GM19467 (cell line): ENCODE measurements at regions not wholly inside any gene's neighbourhood (a gene's known extent, or its start where the extent isn't known, plus 50 kb on each side); places are given as distances from the start of the nearest gene placed in this dataset.
"Not testable (repeated sequence)": the region's sequence is repeated elsewhere in the genome, so short reads cannot be mapped to it uniquely, and the experiment has no call there.

Source experiments
- ATAC-seq: cut with Tn5 transposase; IDR thresholded peaks from one replicate; pipeline ENCODE4 v1.9.1; 2021; ENCODE audit warnings: mild to moderate bottlenecking, moderate library complexity; ENCODE audit not compliant: unreplicated experiment

GRCh38 chr1:60688221-60688620 lies 394.1 kb upstream of the NFIA start:
- ATAC-seq: not testable (repeated sequence)

- ATAC-seq: no peak
These were observed 401.1 kb upstream of the NFIA start for GRCh38 chr1:60681095-60681860.

- no peak for ATAC-seq
These were observed 402.6 kb upstream of the NFIA start for GRCh38 chr1:60679524-60680375.

- ATAC-seq: no peak
These were observed 403.6 kb upstream of the NFIA start for GRCh38 chr1:60678802-60679201.

- ATAC-seq: no peak
These were observed 404.0 kb upstream of the NFIA start for GRCh38 chr1:60678391-60678790.

GRCh38 chr1:60672449-60672848 lies 409.9 kb upstream of the NFIA start:
- ATAC-seq: no peak

GRCh38 chr1:60670302-60670701 lies 412.1 kb upstream of the NFIA start:
- ATAC-seq: no peak

GRCh38 chr1:60668585-60668984 lies 413.8 kb upstream of the NFIA start:
- no peak for ATAC-seq

- no peak for ATAC-seq
These were observed 417.1 kb upstream of the NFIA start for GRCh38 chr1:60665311-60665710.

GRCh38 chr1:60664086-60664625 lies 418.2 kb upstream of the NFIA start:
- no peak for ATAC-seq

- no peak for ATAC-seq
These were observed 419.8 kb upstream of the NFIA start for GRCh38 chr1:60662486-60663044.

GRCh38 chr1:60657926-60658325 lies 424.4 kb upstream of the NFIA start:
- ATAC-seq: no peak

- no peak for ATAC-seq
These were observed 426.5 kb upstream of the NFIA start for GRCh38 chr1:60655679-60656355.

- ATAC-seq: not testable (repeated sequence)
These were observed 442.3 kb upstream of the NFIA start for GRCh38 chr1:60640033-60640551.

- no peak for ATAC-seq
These were observed 443.1 kb upstream of the NFIA start for GRCh38 chr1:60639287-60639686.

- no peak for ATAC-seq
These were observed 444.7 kb upstream of the NFIA start for GRCh38 chr1:60637651-60638050.

GRCh38 chr1:60636946-60637345 lies 445.4 kb upstream of the NFIA start:
- ATAC-seq: no peak

- no peak for ATAC-seq
These were observed 448.3 kb upstream of the NFIA start for GRCh38 chr1:60634106-60634505.

GRCh38 chr1:60622486-60622885 lies 459.9 kb upstream of the NFIA start:
- no peak for ATAC-seq

GRCh38 chr1:60621368-60621851 lies 461.0 kb upstream of the NFIA start:
- ATAC-seq: no peak

- no peak for ATAC-seq
These were observed 462.3 kb upstream of the NFIA start for GRCh38 chr1:60620087-60620486.
